H9 (cell line): ENCODE measurements at regions not wholly inside any gene's neighbourhood (a gene's known extent, or its start where the extent isn't known, plus 50 kb on each side); places are given as distances from the start of the nearest gene placed in this dataset.

Experiments used
- DNase-seq: peaks from one replicate; pipeline ENCODE4 v3.0.0-alpha.2; 2017
- H2AFZ ChIP-seq: one replicate; pipeline ENCODE4 v1.6.1; 2013; ENCODE audit warnings: mild to moderate bottlenecking, low read length, control low read depth, moderate library complexity
- H2AK5ac ChIP-seq: 2 replicates; pipeline ENCODE4 v1.6.1; 2013; ENCODE audit warnings: low read length, control low read depth, mixed read lengths; ENCODE audit not compliant: insufficient read length
- H2BK120ac ChIP-seq: one replicate; pipeline ENCODE4 v1.6.1; 2013; ENCODE audit warnings: low read depth, mild to moderate bottlenecking, low read length, control low read depth, inconsistent platforms; ENCODE audit not compliant: poor library complexity, severe bottlenecking
- H2BK12ac ChIP-seq: 2 replicates; pipeline ENCODE4 v1.6.1; 2013; ENCODE audit warnings: low read length, control low read depth, mixed read lengths, low read depth; ENCODE audit not compliant: insufficient read length
- H2BK15ac ChIP-seq: 2 replicates; pipeline ENCODE4 v1.6.1; 2013; ENCODE audit warnings: low read depth, low read length, control low read depth
- H2BK20ac ChIP-seq: one replicate; pipeline ENCODE4 v1.6.1; 2013; ENCODE audit warnings: low read depth, mild to moderate bottlenecking, low read length, control low read depth, inconsistent platforms; ENCODE audit not compliant: poor library complexity, severe bottlenecking
- H2BK5ac ChIP-seq: 2 replicates; pipeline ENCODE4 v1.6.1; 2013; ENCODE audit warnings: low read length, control low read depth, mixed read lengths; ENCODE audit not compliant: insufficient read length
- H3K14ac ChIP-seq: 2 replicates; pipeline ENCODE4 v1.6.1; 2013; ENCODE audit warnings: low read length, control low read depth; ENCODE audit not compliant: insufficient read depth
- H3K18ac ChIP-seq: 2 replicates; pipeline ENCODE4 v1.6.1; 2013; ENCODE audit warnings: low read depth, mild to moderate bottlenecking, mixed read lengths, low read length, control low read depth; ENCODE audit not compliant: insufficient read length
- H3K23ac ChIP-seq: 2 replicates; pipeline ENCODE4 v1.6.1; 2013; ENCODE audit warnings: low read length, control low read depth, mixed read lengths, low read depth; ENCODE audit not compliant: insufficient read length
- H3K23me2 ChIP-seq: 2 replicates; pipeline ENCODE4 v1.6.1; 2013; ENCODE audit warnings: low read depth, mild to moderate bottlenecking, mixed read lengths, low read length, control low read depth; ENCODE audit not compliant: insufficient read length, poor library complexity, severe bottlenecking
- H3K27ac ChIP-seq: 2 replicates; pipeline ENCODE4 v1.5.1; 2013; ENCODE audit warnings: low read length, control low read depth, mixed read lengths, low read depth; ENCODE audit not compliant: insufficient read length
- H3K27me3 ChIP-seq: 2 replicates; pipeline ENCODE4 v1.6.1; 2013; ENCODE audit warnings: low read length, control low read depth, inconsistent platforms; ENCODE audit not compliant: insufficient read depth
- H3K4ac ChIP-seq: 2 replicates; pipeline ENCODE4 v1.6.1; 2013; ENCODE audit warnings: low read depth, mild to moderate bottlenecking, control low read depth, inconsistent platforms, low read length, moderate library complexity
- H3K4me1 ChIP-seq: 2 replicates; pipeline ENCODE4 v1.6.1; 2013; ENCODE audit warnings: low read length, control low read depth, inconsistent platforms; ENCODE audit not compliant: insufficient read depth
- H3K4me2 ChIP-seq: 2 replicates; pipeline ENCODE4 v1.6.1; 2013; ENCODE audit warnings: low read length, control low read depth, mixed read lengths; ENCODE audit not compliant: insufficient read length, insufficient read depth
- H3K56ac ChIP-seq: 2 replicates; pipeline ENCODE4 v1.6.1; 2013; ENCODE audit warnings: low read depth, mild to moderate bottlenecking, mixed read lengths, low read length, control low read depth; ENCODE audit not compliant: insufficient read length
- H3K79me1 ChIP-seq: 2 replicates; pipeline ENCODE4 v1.6.1; 2013; ENCODE audit warnings: low read depth, mild to moderate bottlenecking, moderate library complexity, low read length, control low read depth, inconsistent platforms; ENCODE audit not compliant: insufficient read depth, poor library complexity, severe bottlenecking
- H3K79me2 ChIP-seq: 2 replicates; pipeline ENCODE4 v1.6.1; 2013; ENCODE audit warnings: low read length, control low read depth, inconsistent platforms; ENCODE audit not compliant: insufficient read depth
- H3K9ac ChIP-seq: 2 replicates; pipeline ENCODE4 v1.6.1; 2013; ENCODE audit warnings: low read length, control low read depth, mixed read lengths; ENCODE audit not compliant: insufficient read length; ENCODE audit errors: extremely low read depth
- H3K9me3 ChIP-seq: one replicate; pipeline ENCODE4 v1.6.1; 2013; ENCODE audit warnings: low read depth, low read length, inconsistent platforms; ENCODE audit not compliant: control insufficient read depth
- H3T11ph ChIP-seq: one replicate; pipeline ENCODE4 v1.6.1; 2013; ENCODE audit warnings: mild to moderate bottlenecking, low read length, control low read depth, inconsistent platforms
- H4K20me1 ChIP-seq: one replicate; pipeline ENCODE4 v1.6.1; 2013; ENCODE audit not compliant: control insufficient read depth, insufficient read length, insufficient read depth
- H4K5ac ChIP-seq: 2 replicates; pipeline ENCODE4 v1.6.1; 2013; ENCODE audit warnings: low read depth, mild to moderate bottlenecking, mixed read lengths, low read length, control low read depth; ENCODE audit not compliant: insufficient read length
- H4K8ac ChIP-seq: replicated peaks from 2 replicates; pipeline ENCODE4 v1.6.1; 2013; ENCODE audit warnings: low read length, control low read depth, mixed read lengths, low read depth; ENCODE audit not compliant: insufficient read length
- H4K91ac ChIP-seq: 2 replicates; pipeline ENCODE4 v1.6.1; 2013; ENCODE audit warnings: low read depth, mild to moderate bottlenecking, moderate library complexity, mixed read lengths, low read length, control low read depth; ENCODE audit not compliant: insufficient read length
- H3K27ac Mint-ChIP-seq, 3 experiments: 2 replicates in 2 of 3; 3 replicates in 1 of 3; pipeline ENCODE4 v1.8.0; 2020 to 2021; ENCODE audit warnings: mixed read lengths in 3 of 3, mild to moderate bottlenecking in 1 of 3, moderate library complexity in 1 of 3
- H3K27me3 Mint-ChIP-seq: 2 replicates; pipeline ENCODE4 v1.8.0; 2021; ENCODE audit warnings: low read depth, mild to moderate bottlenecking, moderate library complexity, mixed read lengths
- H3K36me3 Mint-ChIP-seq, 3 experiments: 2 replicates in 2 of 3; 3 replicates in 1 of 3; pipeline ENCODE4 v1.8.0; 2020 to 2021; ENCODE audit warnings: low read depth in 3 of 3, mixed read lengths in 3 of 3; ENCODE audit not compliant: insufficient read depth in 1 of 3
- H3K4me1 Mint-ChIP-seq, 2 experiments: 2 replicates each; pipeline ENCODE4 v1.8.0; 2020; ENCODE audit warnings: mixed read lengths in 2 of 2
- H3K4me3 Mint-ChIP-seq, 2 experiments: 2 replicates in 1 of 2; 3 replicates in 1 of 2; pipeline ENCODE4 v1.8.0; 2020 to 2021; ENCODE audit warnings: mild to moderate bottlenecking in 2 of 2, mixed read lengths in 2 of 2, moderate library complexity in 1 of 2
- H3K9me3 Mint-ChIP-seq, 2 experiments: 2 replicates in 1 of 2; 3 replicates in 1 of 2; pipeline ENCODE4 v1.8.0; 2020; ENCODE audit warnings: mild to moderate bottlenecking in 2 of 2, mixed read lengths in 2 of 2, moderate library complexity in 1 of 2
- CTCF ChIP-seq: fragments of 200-600 bp; sonication (generic); conservative IDR thresholded peaks from 3 replicates; pipeline ENCODE4 v1.8.0; 2021; ENCODE audit warnings: antibody characterized with exemption, mild to moderate bottlenecking
- WGBS: extraction: QIAGEN DNeasy Blood & Tissue Kit; methylation state at CpG from one replicate; pipeline ENCODE4 v1.1.7; 2013; ENCODE audit warnings: missing lambda C conversion rate, low lambda C conversion rate, mixed read lengths; ENCODE audit not compliant: insufficient read length; ENCODE audit errors: extremely low coverage; 5-methylcytosine and 5-hydroxymethylcytosine counted together

GRCh38 chrX:26871967-26872366 lies 591.2 kb downstream of the PPP4R3C start:
- DNase-seq: no peak
- no peak overlapping the region for H4K8ac ChIP-seq
- H3K4me2 ChIP-seq: no peak overlapping the region
- H2BK120ac ChIP-seq: no peak overlapping the region
- Mint-ChIP-seq H3K36me3 (peaks cover 0 to 11% (median 5%) of the 10 kb centered on the region in 3 experiments; a peak in 4 of 7 replicates), H3K4me3 (no peak overlapping the region; a peak in 1 of 5 replicates), H3K27me3 (no peaks in the 10 kb centered on the region; the same call in 1 of the 2 replicates), H3K9me3 (peaks cover 53% of the 10 kb centered on the region in 2 experiments), H3K4me1 (no peaks in the 10 kb centered on the region), H3K27ac (no peak overlapping the region)
- H4K20me1 ChIP-seq: no peaks in the 10 kb centered on the region
- no peaks in the 10 kb centered on the region for H3K27me3 ChIP-seq
- no peak for TF ChIP-seq CTCF
- WGBS: no CpG with 5 or more reads among the region's 1 CpG
- peaks cover 48% of the 10 kb centered on the region for H3K9me3 ChIP-seq
- H2BK5ac ChIP-seq: no peak overlapping the region
- no peak overlapping the region for H3K56ac ChIP-seq
- no peak overlapping the region for H2BK15ac ChIP-seq
- no peak overlapping the region for H3T11ph ChIP-seq
- H3K79me2 ChIP-seq: no peaks in the 10 kb centered on the region
- no peak overlapping the region for H3K4ac ChIP-seq
- H3K18ac ChIP-seq: no peak overlapping the region
- H3K79me1 ChIP-seq: no peaks in the 10 kb centered on the region
- H3K14ac ChIP-seq: no peak overlapping the region
- H3K23ac ChIP-seq: no peak overlapping the region
- H3K9ac ChIP-seq: no peak overlapping the region
- H4K91ac ChIP-seq: no peak overlapping the region
- no peak overlapping the region for H4K5ac ChIP-seq
- no peak overlapping the region for H2AK5ac ChIP-seq
- no peak overlapping the region for H2BK12ac ChIP-seq
- no peak overlapping the region for H2BK20ac ChIP-seq
- no peaks in the 10 kb centered on the region for H3K23me2 ChIP-seq
- no peaks in the 10 kb centered on the region for H3K4me1 ChIP-seq
- no peak overlapping the region for H2AFZ ChIP-seq
- no peak overlapping the region for H3K27ac ChIP-seq
